ENCODE measurements at regions not wholly inside any gene's neighbourhood (a gene's known extent, or its start where the extent isn't known, plus 50 kb on each side); places are given as distances from the start of the nearest gene placed in this dataset.

GRCh38 chr5:68074048-68074632, 141.4 kb upstream of the PIK3R1 start:
- TF ChIP-seq CTCF (IDR thresholded peaks at IDR 0.05), result no peak
- Histone ChIP-seq H3K27ac (no peak overlapping the region), H3K9me3 (no peaks in the 10 kb centered on the region), H3K27me3 (no peaks in the 10 kb centered on the region), H3K4me1 (peaks cover 0 to 6% (median 0%) of the 10 kb centered on the region in 4 donors), H3K36me3 (no peaks in the 10 kb centered on the region), H3K4me3 (no peak overlapping the region)
- intact Hi-C loops (cut with DNase I; ENCODE audit: low total_unique reads), result no loop called here
- no peak for DNase-seq

DNA sequence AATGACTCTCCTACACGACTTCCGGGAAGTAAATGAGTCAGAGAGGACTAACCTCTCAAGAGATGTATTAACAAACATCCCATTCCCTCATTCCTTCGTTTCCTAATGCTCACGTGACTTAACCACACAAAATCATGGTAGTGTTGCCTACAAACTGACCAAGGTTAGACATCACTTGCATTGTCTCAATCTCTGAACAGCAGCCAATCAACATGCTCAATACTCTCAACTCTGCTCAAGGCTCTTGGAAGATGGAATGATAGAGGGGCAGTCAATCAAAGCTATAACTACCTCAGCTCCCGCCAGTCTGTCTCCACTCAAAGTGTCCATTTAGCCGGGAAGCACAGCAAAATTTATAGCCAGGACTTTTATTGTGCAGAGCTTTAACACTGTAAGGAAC, 143.8 kb upstream of the PIK3R1 start:
- peaks cover 0 to 6% (median 0%) of the 10 kb centered on the region in 4 donors for H3K4me1 ChIP-seq
- TF ChIP-seq CTCF (IDR thresholded peaks at IDR 0.05), result no peak
- H3K4me3 ChIP-seq, result no peak overlapping the region
- no peak for DNase-seq
- intact Hi-C loops (cut with DNase I; ENCODE audit: low total_unique reads), result no loop called here
- no peaks in the 10 kb centered on the region for H3K27me3 ChIP-seq
- H3K36me3 ChIP-seq, result no peaks in the 10 kb centered on the region
- no peaks in the 10 kb centered on the region for H3K9me3 ChIP-seq
- H3K27ac ChIP-seq, result no peak overlapping the region

- no peak for TF ChIP-seq CTCF (IDR thresholded peaks at IDR 0.05)
- Histone ChIP-seq H3K4me1 (peaks cover 0 to 6% (median 0%) of the 10 kb centered on the region in 4 donors), H3K4me3 (no peak overlapping the region), H3K27me3 (no peaks in the 10 kb centered on the region), H3K27ac (no peak overlapping the region), H3K36me3 (no peaks in the 10 kb centered on the region), H3K9me3 (no peaks in the 10 kb centered on the region)
- DNase-seq, result no peak
- intact Hi-C loops (cut with DNase I; ENCODE audit: low total_unique reads), result no loop called here
These were observed 144.3 kb upstream of the PIK3R1 start for GRCh38 chr5:68071282-68071632.

DNA sequence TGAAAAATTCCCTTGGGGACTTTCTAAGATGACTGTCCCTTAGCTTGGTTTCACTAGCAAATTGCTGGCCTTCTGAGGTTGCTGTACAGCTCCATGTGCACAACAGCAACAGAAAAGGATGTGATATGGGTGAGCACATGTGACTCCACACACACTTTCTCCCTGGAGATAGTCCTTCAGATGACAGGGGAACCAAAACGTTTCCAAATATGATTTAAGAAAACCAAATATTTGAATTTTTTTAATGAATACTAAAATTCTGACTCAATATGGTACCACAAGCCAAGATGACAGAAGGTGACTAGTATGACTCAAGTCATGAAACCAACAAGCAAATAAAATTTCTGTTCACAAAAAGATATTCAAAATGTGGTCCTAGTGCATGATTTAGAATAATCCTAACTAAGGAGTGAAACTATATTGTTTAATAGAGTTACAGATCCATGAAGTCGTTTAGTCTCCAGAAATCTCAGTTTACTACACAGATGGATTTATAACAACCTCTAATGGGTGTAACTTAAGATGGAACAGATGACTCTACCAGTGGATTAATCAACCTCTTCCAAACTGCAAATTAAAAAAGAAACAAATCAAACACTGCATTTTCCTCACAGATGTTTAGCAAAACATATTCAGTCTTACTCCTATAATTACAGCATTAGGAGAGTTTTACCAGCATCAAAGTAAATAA, 144.8 kb upstream of the PIK3R1 start:
- H3K4me3 ChIP-seq, result no peak overlapping the region
- H3K36me3 ChIP-seq, result no peaks in the 10 kb centered on the region
- no peak for DNase-seq
- no peak for TF ChIP-seq CTCF (IDR thresholded peaks at IDR 0.05)
- intact Hi-C loops (cut with DNase I; ENCODE audit: low total_unique reads), result no loop called here
- H3K27me3 ChIP-seq, result no peaks in the 10 kb centered on the region
- peaks cover 0 to 6% (median 0%) of the 10 kb centered on the region in 4 donors for H3K4me1 ChIP-seq
- no peak overlapping the region for H3K27ac ChIP-seq
- peaks cover 0 to 4% (median 3%) of the 10 kb centered on the region in 3 donors for H3K9me3 ChIP-seq

GRCh38 chr5:68067976-68068603, 147.5 kb upstream of the PIK3R1 start:
- H3K27me3 ChIP-seq, result no peaks in the 10 kb centered on the region
- H3K36me3 ChIP-seq, result no peaks in the 10 kb centered on the region
- peaks cover 0 to 6% (median 0%) of the 10 kb centered on the region in 4 donors for H3K4me1 ChIP-seq
- H3K27ac ChIP-seq, result no peak overlapping the region
- H3K9me3 ChIP-seq, result peaks cover 0 to 7% (median 3%) of the 10 kb centered on the region in 3 donors
- DNase-seq, result no peak
- H3K4me3 ChIP-seq, result no peak overlapping the region
- intact Hi-C loops (cut with DNase I; ENCODE audit: low total_unique reads), result no loop called here
- no peak for TF ChIP-seq CTCF (IDR thresholded peaks at IDR 0.05)

Measured in tibial artery (tissue), 4 donors.